ENCODE measurements at regions not wholly inside any gene's neighbourhood (a gene's known extent, or its start where the extent isn't known, plus 50 kb on each side); places are given as distances from the start of the nearest gene placed in this dataset.

DNA sequence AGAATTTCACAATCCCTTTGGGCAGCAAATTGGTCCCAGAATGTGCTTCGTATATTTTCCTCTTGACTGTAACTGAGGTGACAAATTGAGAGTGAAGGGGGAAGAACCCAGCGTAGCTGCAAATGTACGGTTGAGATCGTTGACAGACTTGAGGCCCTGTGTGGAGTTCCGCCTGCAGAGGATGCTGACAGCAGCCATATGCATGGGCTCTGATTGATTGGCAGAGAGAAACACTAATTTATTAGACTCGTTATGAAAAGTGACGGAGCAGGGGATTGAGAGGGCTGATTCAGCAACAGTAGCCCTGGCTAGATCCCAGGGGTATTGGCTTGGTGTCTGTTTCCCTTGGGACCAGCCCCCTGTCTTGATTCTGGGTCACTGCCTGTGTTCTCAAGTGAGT, 930.1 kb upstream of the EEF2KMT start:
- TF ChIP-seq, protein P1, sequence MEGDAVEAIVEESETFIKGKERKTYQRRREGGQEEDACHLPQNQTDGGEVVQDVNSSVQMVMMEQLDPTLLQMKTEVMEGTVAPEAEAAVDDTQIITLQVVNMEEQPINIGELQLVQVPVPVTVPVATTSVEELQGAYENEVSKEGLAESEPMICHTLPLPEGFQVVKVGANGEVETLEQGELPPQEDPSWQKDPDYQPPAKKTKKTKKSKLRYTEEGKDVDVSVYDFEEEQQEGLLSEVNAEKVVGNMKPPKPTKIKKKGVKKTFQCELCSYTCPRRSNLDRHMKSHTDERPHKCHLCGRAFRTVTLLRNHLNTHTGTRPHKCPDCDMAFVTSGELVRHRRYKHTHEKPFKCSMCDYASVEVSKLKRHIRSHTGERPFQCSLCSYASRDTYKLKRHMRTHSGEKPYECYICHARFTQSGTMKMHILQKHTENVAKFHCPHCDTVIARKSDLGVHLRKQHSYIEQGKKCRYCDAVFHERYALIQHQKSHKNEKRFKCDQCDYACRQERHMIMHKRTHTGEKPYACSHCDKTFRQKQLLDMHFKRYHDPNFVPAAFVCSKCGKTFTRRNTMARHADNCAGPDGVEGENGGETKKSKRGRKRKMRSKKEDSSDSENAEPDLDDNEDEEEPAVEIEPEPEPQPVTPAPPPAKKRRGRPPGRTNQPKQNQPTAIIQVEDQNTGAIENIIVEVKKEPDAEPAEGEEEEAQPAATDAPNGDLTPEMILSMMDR (IDR thresholded peaks at IDR 0.05) = no peak
- no peak for TF ChIP-seq POLR2A (IDR thresholded peaks at IDR 0.05)
